H1 (cell line): ENCODE measurements at regions not wholly inside any gene's neighbourhood (a gene's known extent, or its start where the extent isn't known, plus 50 kb on each side); places are given as distances from the start of the nearest gene placed in this dataset.

Experiments
- CHD2 ChIP-seq: IDR thresholded peaks from 2 replicates; pipeline ENCODE4 v1.6.1; 2012; ENCODE audit warnings: low read length, improper control_type of control experiment
- CTBP2 ChIP-seq: IDR thresholded peaks from 2 replicates; pipeline ENCODE4 v1.7.0; 2011; ENCODE audit warnings: borderline replicate concordance, mild to moderate bottlenecking, moderate library complexity, mixed read lengths, low read length; ENCODE audit not compliant: insufficient read depth, insufficient read length
- POLR2A ChIP-seq, 2 experiments: IDR thresholded peaks; 1 replicate in 1 of 2; 2 replicates in 1 of 2; pipeline ENCODE4 v1.6.1; 2011; ENCODE audit warnings: low read depth in 2 of 2, low read length in 2 of 2, mild to moderate bottlenecking in 2 of 2; ENCODE audit errors: control extremely low read depth in 1 of 2
- SP4 ChIP-seq: IDR thresholded peaks from 2 replicates; pipeline ENCODE4 v1.6.1; 2012; ENCODE audit warnings: low read length, inconsistent platforms
- TF ChIP-seq, protein P1 (sequence below): fragments of 300-600 bp; sonication (generic); IDR thresholded peaks from 2 replicates; pipeline ENCODE4 v1.7.1; 2012; ENCODE audit warnings: low read length, moderate library complexity, mild to moderate bottlenecking, inconsistent platforms; ENCODE audit not compliant: insufficient replicate concordance

DNA sequence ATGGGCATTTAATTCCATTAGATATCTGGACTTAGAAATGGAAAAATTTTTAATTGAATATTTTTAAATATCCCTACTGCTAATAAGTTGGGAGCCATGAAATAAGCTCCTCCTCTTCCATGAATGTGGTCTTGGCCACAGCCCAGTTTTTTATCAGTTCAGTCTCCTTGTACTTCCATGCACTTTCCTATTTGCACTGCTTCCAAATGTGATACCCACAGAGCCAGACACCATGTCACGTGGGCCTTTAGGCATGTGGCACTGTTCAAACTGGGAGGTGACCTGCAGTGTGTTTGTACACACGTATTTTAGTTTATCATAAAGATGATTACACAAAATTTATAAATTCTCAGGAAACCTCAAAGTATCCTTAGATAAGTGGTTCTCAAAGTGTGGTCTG is 80.1 kb upstream of the DGKG start (continued):
- TF ChIP-seq, protein P1, sequence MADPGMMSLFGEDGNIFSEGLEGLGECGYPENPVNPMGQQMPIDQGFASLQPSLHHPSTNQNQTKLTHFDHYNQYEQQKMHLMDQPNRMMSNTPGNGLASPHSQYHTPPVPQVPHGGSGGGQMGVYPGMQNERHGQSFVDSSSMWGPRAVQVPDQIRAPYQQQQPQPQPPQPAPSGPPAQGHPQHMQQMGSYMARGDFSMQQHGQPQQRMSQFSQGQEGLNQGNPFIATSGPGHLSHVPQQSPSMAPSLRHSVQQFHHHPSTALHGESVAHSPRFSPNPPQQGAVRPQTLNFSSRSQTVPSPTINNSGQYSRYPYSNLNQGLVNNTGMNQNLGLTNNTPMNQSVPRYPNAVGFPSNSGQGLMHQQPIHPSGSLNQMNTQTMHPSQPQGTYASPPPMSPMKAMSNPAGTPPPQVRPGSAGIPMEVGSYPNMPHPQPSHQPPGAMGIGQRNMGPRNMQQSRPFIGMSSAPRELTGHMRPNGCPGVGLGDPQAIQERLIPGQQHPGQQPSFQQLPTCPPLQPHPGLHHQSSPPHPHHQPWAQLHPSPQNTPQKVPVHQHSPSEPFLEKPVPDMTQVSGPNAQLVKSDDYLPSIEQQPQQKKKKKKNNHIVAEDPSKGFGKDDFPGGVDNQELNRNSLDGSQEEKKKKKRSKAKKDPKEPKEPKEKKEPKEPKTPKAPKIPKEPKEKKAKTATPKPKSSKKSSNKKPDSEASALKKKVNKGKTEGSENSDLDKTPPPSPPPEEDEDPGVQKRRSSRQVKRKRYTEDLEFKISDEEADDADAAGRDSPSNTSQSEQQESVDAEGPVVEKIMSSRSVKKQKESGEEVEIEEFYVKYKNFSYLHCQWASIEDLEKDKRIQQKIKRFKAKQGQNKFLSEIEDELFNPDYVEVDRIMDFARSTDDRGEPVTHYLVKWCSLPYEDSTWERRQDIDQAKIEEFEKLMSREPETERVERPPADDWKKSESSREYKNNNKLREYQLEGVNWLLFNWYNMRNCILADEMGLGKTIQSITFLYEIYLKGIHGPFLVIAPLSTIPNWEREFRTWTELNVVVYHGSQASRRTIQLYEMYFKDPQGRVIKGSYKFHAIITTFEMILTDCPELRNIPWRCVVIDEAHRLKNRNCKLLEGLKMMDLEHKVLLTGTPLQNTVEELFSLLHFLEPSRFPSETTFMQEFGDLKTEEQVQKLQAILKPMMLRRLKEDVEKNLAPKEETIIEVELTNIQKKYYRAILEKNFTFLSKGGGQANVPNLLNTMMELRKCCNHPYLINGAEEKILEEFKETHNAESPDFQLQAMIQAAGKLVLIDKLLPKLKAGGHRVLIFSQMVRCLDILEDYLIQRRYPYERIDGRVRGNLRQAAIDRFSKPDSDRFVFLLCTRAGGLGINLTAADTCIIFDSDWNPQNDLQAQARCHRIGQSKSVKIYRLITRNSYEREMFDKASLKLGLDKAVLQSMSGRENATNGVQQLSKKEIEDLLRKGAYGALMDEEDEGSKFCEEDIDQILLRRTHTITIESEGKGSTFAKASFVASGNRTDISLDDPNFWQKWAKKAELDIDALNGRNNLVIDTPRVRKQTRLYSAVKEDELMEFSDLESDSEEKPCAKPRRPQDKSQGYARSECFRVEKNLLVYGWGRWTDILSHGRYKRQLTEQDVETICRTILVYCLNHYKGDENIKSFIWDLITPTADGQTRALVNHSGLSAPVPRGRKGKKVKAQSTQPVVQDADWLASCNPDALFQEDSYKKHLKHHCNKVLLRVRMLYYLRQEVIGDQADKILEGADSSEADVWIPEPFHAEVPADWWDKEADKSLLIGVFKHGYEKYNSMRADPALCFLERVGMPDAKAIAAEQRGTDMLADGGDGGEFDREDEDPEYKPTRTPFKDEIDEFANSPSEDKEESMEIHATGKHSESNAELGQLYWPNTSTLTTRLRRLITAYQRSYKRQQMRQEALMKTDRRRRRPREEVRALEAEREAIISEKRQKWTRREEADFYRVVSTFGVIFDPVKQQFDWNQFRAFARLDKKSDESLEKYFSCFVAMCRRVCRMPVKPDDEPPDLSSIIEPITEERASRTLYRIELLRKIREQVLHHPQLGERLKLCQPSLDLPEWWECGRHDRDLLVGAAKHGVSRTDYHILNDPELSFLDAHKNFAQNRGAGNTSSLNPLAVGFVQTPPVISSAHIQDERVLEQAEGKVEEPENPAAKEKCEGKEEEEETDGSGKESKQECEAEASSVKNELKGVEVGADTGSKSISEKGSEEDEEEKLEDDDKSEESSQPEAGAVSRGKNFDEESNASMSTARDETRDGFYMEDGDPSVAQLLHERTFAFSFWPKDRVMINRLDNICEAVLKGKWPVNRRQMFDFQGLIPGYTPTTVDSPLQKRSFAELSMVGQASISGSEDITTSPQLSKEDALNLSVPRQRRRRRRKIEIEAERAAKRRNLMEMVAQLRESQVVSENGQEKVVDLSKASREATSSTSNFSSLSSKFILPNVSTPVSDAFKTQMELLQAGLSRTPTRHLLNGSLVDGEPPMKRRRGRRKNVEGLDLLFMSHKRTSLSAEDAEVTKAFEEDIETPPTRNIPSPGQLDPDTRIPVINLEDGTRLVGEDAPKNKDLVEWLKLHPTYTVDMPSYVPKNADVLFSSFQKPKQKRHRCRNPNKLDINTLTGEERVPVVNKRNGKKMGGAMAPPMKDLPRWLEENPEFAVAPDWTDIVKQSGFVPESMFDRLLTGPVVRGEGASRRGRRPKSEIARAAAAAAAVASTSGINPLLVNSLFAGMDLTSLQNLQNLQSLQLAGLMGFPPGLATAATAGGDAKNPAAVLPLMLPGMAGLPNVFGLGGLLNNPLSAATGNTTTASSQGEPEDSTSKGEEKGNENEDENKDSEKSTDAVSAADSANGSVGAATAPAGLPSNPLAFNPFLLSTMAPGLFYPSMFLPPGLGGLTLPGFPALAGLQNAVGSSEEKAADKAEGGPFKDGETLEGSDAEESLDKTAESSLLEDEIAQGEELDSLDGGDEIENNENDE = no peak
- TF ChIP-seq SP4 (no peak), CHD2 (no peak), POLR2A (IDR thresholded peaks at IDR 0.05; ENCODE audit: control extremely low read depth in 1 of 2, low read depth in 2 of 2, low read length in 2 of 2) (no peak), CTBP2 (no peak)
- TF ChIP-seq, all 59 proteins: peak for 0
